Keratinocyte (primary cell): ENCODE measurements at regions not wholly inside any gene's neighbourhood (a gene's known extent, or its start where the extent isn't known, plus 50 kb on each side); places are given as distances from the start of the nearest gene placed in this dataset.

Experiments used
- DNase-seq: peaks from one replicate; pipeline ENCODE4 v3.0.0-alpha.2; 2011; ENCODE audit warnings: low read depth, missing footprints, low spot score
- FAIRE-seq: peaks from 2 replicates; lab custom pipeline; 2011; peaks lifted over from hg19 to GRCh38; lab: Jason Lieb, UNC
- H2AFZ ChIP-seq: 2 replicates; pipeline ENCODE4 v1.6.0; 2012; ENCODE audit warnings: low read length, control low read depth, inconsistent platforms; ENCODE audit not compliant: control insufficient read depth
- H3K27ac ChIP-seq: 2 replicates; pipeline ENCODE4 v1.5.1; 2011; ENCODE audit warnings: low read length; ENCODE audit not compliant: control insufficient read depth, insufficient read depth
- H3K27me3 ChIP-seq: 3 replicates; pipeline ENCODE4 v1.6.0; 2011; ENCODE audit warnings: low read length; ENCODE audit not compliant: control insufficient read depth, insufficient read depth; ENCODE audit errors: extremely low read depth
- H3K36me3 ChIP-seq, 2 experiments: 2 replicates in 1 of 2; 3 replicates in 1 of 2; pipeline ENCODE4 v1.5.1; 2011; ENCODE audit warnings: low read length in 2 of 2, mild to moderate bottlenecking in 1 of 2; ENCODE audit not compliant: control insufficient read depth in 2 of 2, insufficient read depth in 2 of 2; ENCODE audit errors: extremely low read depth in 1 of 2
- H3K4me1 ChIP-seq: 3 replicates; pipeline ENCODE4 v1.5.1; 2011; ENCODE audit warnings: low read length; ENCODE audit not compliant: control insufficient read depth, insufficient read depth; ENCODE audit errors: extremely low read depth
- H3K4me2 ChIP-seq: 3 replicates; pipeline ENCODE4 v1.6.0; 2011; ENCODE audit warnings: low read depth, low read length; ENCODE audit not compliant: control insufficient read depth, insufficient read depth; ENCODE audit errors: extremely low read depth
- H3K4me3 ChIP-seq, 3 experiments: fragments of 200-600 bp in 1 of 3; sonication (generic) in 1 of 3; 2 replicates in 2 of 3; 3 replicates in 1 of 3; pipeline ENCODE4 v1.5.1; 2011 to 2016; ENCODE audit warnings: low read length in 3 of 3, mild to moderate bottlenecking in 3 of 3, control low read depth in 2 of 3, inconsistent platforms in 1 of 3, low read depth in 1 of 3, mixed read lengths in 1 of 3, mixed run types in 1 of 3, moderate library complexity in 1 of 3; ENCODE audit not compliant: control insufficient read depth in 2 of 3, insufficient read depth in 2 of 3; ENCODE audit errors: extremely low read depth in 1 of 3
- H3K79me2 ChIP-seq: 2 replicates; pipeline ENCODE4 v1.6.0; 2012; ENCODE audit warnings: low read length; ENCODE audit not compliant: control insufficient read depth, insufficient read depth
- H3K9ac ChIP-seq: 3 replicates; pipeline ENCODE4 v1.6.0; 2011; ENCODE audit warnings: low read length; ENCODE audit not compliant: control insufficient read depth, insufficient read depth; ENCODE audit errors: extremely low read depth
- H3K9me1 ChIP-seq: 3 replicates; pipeline ENCODE4 v1.6.0; 2011; ENCODE audit warnings: low read length; ENCODE audit not compliant: control insufficient read depth, insufficient read depth; ENCODE audit errors: extremely low read depth
- H3K9me3 ChIP-seq: 2 replicates; pipeline ENCODE4 v1.5.1; 2012; ENCODE audit warnings: low read depth, low read length; ENCODE audit not compliant: control insufficient read depth
- H4K20me1 ChIP-seq: 3 replicates; pipeline ENCODE4 v1.6.0; 2011; ENCODE audit warnings: low read length; ENCODE audit not compliant: control insufficient read depth, insufficient read depth; ENCODE audit errors: extremely low read depth
- CTCF ChIP-seq, 3 experiments: IDR thresholded peaks in 1 of 3; conservative IDR thresholded peaks in 1 of 3; optimal IDR thresholded peaks in 1 of 3; 2 replicates in 2 of 3; 3 replicates in 1 of 3; pipeline versions ENCODE3 to v1.5.1; 2011; ENCODE audit warnings: low read length in 3 of 3, mild to moderate bottlenecking in 3 of 3, moderate library complexity in 2 of 3, control low read depth in 1 of 3, inconsistent platforms in 1 of 3; ENCODE audit not compliant: insufficient read depth in 2 of 3; ENCODE audit errors: extremely low read depth in 1 of 3
- EZH2 ChIP-seq: IDR thresholded peaks from one replicate; pipeline ENCODE4 v1.6.1; 2012; ENCODE audit warnings: inconsistent platforms, mild to moderate bottlenecking, low read length, moderate library complexity
- dilution Hi-C: fragments of 300-500 bp; cut with MboI; formaldehyde crosslinking; loops from one replicate; pipeline ENCODE4 v1.7.0; 2020; ENCODE audit warnings: low sequenced_read_pairs; ENCODE audit not compliant: extremely low pct_ligation_motif_present

GRCh38 chr12:91332302-91332701 lies 149.7 kb upstream of the DCN start:
- FAIRE-seq: no peak
- DNase-seq: no peak
- no peak overlapping the region for H3K4me3 ChIP-seq
- no peaks in the 10 kb centered on the region for H3K9me3 ChIP-seq
- dilution Hi-C loops: loop anchor here (25.0 kb wide), 1 partner anchor 345 kb away; no protein-coding TSS in a partner anchor
- no peak overlapping the region for H2AFZ ChIP-seq
- no peaks in the 10 kb centered on the region for H3K27me3 ChIP-seq
- no peaks in the 10 kb centered on the region for H3K79me2 ChIP-seq
- no peaks in the 10 kb centered on the region for H3K9me1 ChIP-seq
- no peak overlapping the region for H3K9ac ChIP-seq
- H3K4me2 ChIP-seq: no peak overlapping the region
- no peaks in the 10 kb centered on the region for H3K36me3 ChIP-seq
- H3K27ac ChIP-seq: no peak overlapping the region
- no peaks in the 10 kb centered on the region for H4K20me1 ChIP-seq
- TF ChIP-seq CTCF (optimal IDR thresholded peaks at IDR 0.05 in 1 of 3, IDR thresholded peaks at IDR 0.05 in 1 of 3, conservative IDR thresholded peaks at IDR 0.05 in 1 of 3; ENCODE audit: extremely low read depth in 1 of 3, insufficient read depth in 2 of 3, low read length in 3 of 3): no peak
- no peak for TF ChIP-seq EZH2
- no peaks in the 10 kb centered on the region for H3K4me1 ChIP-seq

- Histone ChIP-seq H3K9me1 (no peaks in the 10 kb centered on the region), H3K79me2 (no peaks in the 10 kb centered on the region), H3K9me3 (no peaks in the 10 kb centered on the region), H3K36me3 (no peaks in the 10 kb centered on the region), H3K4me3 (no peak overlapping the region), H3K27ac (no peak overlapping the region), H3K4me2 (no peak overlapping the region), H3K4me1 (no peaks in the 10 kb centered on the region), H3K27me3 (no peaks in the 10 kb centered on the region), H3K9ac (no peak overlapping the region), H4K20me1 (no peaks in the 10 kb centered on the region), H2AFZ (no peak overlapping the region)
- dilution Hi-C loops: loop anchor here (25.0 kb wide), 1 partner anchor 344 kb away; no protein-coding TSS in a partner anchor
- DNase-seq: peak; percentile 0
- TF ChIP-seq EZH2: no peak
- TF ChIP-seq CTCF (optimal IDR thresholded peaks at IDR 0.05 in 1 of 3, IDR thresholded peaks at IDR 0.05 in 1 of 3, conservative IDR thresholded peaks at IDR 0.05 in 1 of 3; ENCODE audit: extremely low read depth in 1 of 3, insufficient read depth in 2 of 3, low read length in 3 of 3): no peak
- no peak for FAIRE-seq
These were observed 148.8 kb upstream of the DCN start for GRCh38 chr12:91331371-91331770.
